ENCODE measurements at regions not wholly inside any gene's neighbourhood (a gene's known extent, or its start where the extent isn't known, plus 50 kb on each side); places are given as distances from the start of the nearest gene placed in this dataset.

GRCh38 chrX:42973321-42973720 is 195.4 kb upstream of the PPP1R2C start:
- TF ChIP-seq CTCF (IDR thresholded peaks at IDR 0.05; ENCODE audit: borderline replicate concordance, extremely low read depth, low read length, poor library complexity, severe bottlenecking): no peak
- no peak for TF ChIP-seq EZH2 (IDR thresholded peaks at IDR 0.05; ENCODE audit: borderline replicate concordance, low read depth, low read length, severe bottlenecking)
